Breast epithelium (tissue), 4 donors: ENCODE measurements at regions not wholly inside any gene's neighbourhood (a gene's known extent, or its start where the extent isn't known, plus 50 kb on each side); places are given as distances from the start of the nearest gene placed in this dataset.

ENCODE experiments used
- DNase-seq, 2 donors: peaks; one replicate each; pipeline ENCODE4 v3.0.0-alpha.2; 2019; ENCODE audit warnings: low spot score in 2 of 2
- H3K27ac ChIP-seq, 2 donors: fragments of 200-600 bp; sonication (generic) in 1 of 2; one replicate each; pipeline ENCODE4 v1.5.1; 2016 to 2019; ENCODE audit warnings: mild to moderate bottlenecking in 1 of 2
- H3K27me3 ChIP-seq, 2 donors: fragments of 200-600 bp; sonication (generic) in 1 of 2; one replicate each; pipeline versions ENCODE4 v1.5.1 to v1.6.0; 2017 to 2019; ENCODE audit warnings: control low read depth in 1 of 2, mild to moderate bottlenecking in 1 of 2
- H3K36me3 ChIP-seq: fragments of 200-600 bp; one replicate; pipeline ENCODE4 v1.5.1; 2019
- H3K4me1 ChIP-seq, 2 donors: fragments of 200-600 bp; sonication (generic); one replicate each; pipeline ENCODE4 v1.5.1; 2016 to 2019; ENCODE audit warnings: control low read depth in 1 of 2
- H3K4me3 ChIP-seq, 3 donors: fragments of 200-600 bp; sonication (generic); 1 replicate in 2 of 3; 2 replicates in 1 of 3; pipeline ENCODE4 v1.5.1; 2016 to 2019; ENCODE audit warnings: mild to moderate bottlenecking in 3 of 3, moderate library complexity in 2 of 3
- H3K9me3 ChIP-seq, 2 donors: fragments of 200-600 bp; sonication (generic) in 1 of 2; one replicate each; pipeline ENCODE4 v1.5.1; 2016 to 2019; ENCODE audit warnings: control low read depth in 1 of 2
- POLR2A ChIP-seq: fragments of 450-650 bp; IDR thresholded peaks from one replicate; pipeline ENCODE4 v1.6.1; 2016; ENCODE audit warnings: antibody characterized with exemption, mild to moderate bottlenecking, moderate library complexity
- POLR2AphosphoS5 ChIP-seq, 3 donors: sonication (generic); formaldehyde crosslinking; IDR thresholded peaks; one replicate each; pipeline ENCODE4 v1.6.1; 2017; ENCODE audit warnings: antibody characterized with exemption in 3 of 3
- intact Hi-C: fragments of 100-400 bp; cut with DNase I; formaldehyde crosslinking; loops from one replicate; pipeline ENCODE4 v1.15.1; 2023; ENCODE audit warnings: low total_unique reads
- TF ChIP-seq, protein P1 (sequence below), 3 donors: fragments of 450-650 bp; IDR thresholded peaks; one replicate each; pipeline ENCODE4 v1.5.1; 2016 to 2017; ENCODE audit warnings: antibody characterized with exemption in 3 of 3, mild to moderate bottlenecking in 3 of 3, moderate library complexity in 3 of 3

DNA sequence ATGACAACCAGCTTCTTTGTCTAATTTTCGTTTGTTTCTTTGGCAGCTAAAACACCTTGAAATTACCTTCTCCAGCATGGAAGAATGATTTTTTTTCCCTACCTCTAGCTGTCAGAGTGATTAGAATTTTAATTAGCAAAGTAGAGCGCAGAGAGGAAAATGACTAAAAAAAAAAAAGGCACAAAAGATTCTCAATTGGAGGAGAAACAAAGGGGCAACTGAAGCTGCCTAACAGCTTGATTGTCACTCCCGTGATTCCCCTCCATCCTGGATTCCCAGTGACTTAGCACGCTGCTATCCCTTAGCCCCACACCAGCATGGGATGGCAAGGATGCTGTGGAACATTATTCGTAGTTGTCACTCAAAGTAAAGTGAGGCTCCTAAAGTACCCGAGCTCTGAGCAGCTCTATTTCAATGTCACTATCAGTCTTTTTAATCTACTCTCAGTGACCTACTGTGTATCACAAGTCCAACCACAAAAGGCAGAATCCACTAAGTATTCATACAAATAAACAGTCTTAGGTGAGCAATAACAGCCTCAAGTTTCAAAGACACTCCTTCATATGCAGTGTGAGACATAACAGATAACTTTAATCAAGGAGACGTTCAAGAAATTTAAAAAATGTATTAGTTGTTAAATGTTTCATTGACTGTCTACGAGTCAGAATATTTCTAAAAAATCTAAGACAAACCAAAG lies 710.0 kb upstream of the GRAMD2B start:
- Histone ChIP-seq H3K9me3 (no peaks in the 10 kb centered on the region), H3K4me3 (no peak overlapping the region), H3K27me3 (no peaks in the 10 kb centered on the region), H3K4me1 (no peaks in the 10 kb centered on the region), H3K36me3 (no peaks in the 10 kb centered on the region), H3K27ac (no peak overlapping the region)
- intact Hi-C loops, result no loop called here
- no peak for DNase-seq
- no peak for TF ChIP-seq POLR2A
- no peak for TF ChIP-seq POLR2AphosphoS5 (IDR thresholded peaks at IDR 0.05)
- TF ChIP-seq, protein P1, sequence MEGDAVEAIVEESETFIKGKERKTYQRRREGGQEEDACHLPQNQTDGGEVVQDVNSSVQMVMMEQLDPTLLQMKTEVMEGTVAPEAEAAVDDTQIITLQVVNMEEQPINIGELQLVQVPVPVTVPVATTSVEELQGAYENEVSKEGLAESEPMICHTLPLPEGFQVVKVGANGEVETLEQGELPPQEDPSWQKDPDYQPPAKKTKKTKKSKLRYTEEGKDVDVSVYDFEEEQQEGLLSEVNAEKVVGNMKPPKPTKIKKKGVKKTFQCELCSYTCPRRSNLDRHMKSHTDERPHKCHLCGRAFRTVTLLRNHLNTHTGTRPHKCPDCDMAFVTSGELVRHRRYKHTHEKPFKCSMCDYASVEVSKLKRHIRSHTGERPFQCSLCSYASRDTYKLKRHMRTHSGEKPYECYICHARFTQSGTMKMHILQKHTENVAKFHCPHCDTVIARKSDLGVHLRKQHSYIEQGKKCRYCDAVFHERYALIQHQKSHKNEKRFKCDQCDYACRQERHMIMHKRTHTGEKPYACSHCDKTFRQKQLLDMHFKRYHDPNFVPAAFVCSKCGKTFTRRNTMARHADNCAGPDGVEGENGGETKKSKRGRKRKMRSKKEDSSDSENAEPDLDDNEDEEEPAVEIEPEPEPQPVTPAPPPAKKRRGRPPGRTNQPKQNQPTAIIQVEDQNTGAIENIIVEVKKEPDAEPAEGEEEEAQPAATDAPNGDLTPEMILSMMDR (IDR thresholded peaks at IDR 0.05), result no peak

DNA sequence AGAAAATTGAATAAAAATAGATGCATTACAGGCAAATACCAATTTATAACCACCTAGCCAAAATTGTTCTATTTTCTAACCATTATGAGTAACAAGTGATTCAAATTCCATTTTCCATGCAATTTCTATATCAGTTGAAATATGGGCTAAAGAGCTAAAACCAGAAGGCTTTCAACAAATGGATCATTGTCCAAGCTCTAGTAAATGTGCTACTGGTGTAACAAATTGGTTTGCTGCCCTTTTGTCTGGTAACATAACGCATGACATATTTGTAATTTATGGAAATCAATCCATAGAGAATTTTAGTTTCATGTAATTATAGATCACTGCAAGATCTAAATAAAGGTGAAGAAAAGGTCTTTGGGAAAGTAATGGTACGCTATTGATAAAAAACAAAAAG lies 708.0 kb upstream of the GRAMD2B start:
- Histone ChIP-seq H3K9me3 (no peaks in the 10 kb centered on the region), H3K27me3 (no peaks in the 10 kb centered on the region), H3K4me1 (no peaks in the 10 kb centered on the region), H3K4me3 (no peak overlapping the region), H3K36me3 (no peaks in the 10 kb centered on the region), H3K27ac (no peak overlapping the region)
- TF ChIP-seq POLR2AphosphoS5 (IDR thresholded peaks at IDR 0.05) (no peak), POLR2A (no peak)
- TF ChIP-seq, protein P1 (IDR thresholded peaks at IDR 0.05), result no peak
- no peak for DNase-seq
- intact Hi-C loops, result no loop called here

DNA sequence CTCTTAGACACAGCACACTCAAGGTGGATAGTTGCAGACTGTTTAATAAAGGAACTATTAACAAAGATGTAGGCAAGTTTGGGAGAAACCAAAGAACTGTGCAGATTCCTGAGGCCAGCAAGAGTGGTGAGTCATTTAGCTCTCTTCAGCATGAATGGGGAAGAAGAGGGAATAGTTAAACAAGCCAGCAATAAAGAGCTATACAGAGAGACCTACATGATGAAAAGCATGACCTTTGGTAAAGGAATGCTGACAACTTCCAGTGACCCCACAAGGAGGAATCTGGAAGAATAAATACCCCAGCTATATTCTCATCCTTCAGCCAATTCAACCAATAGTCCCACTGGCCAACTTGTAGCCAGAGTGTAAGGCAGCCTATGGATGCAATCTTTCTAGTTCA lies 706.0 kb upstream of the GRAMD2B start:
- no peaks in the 10 kb centered on the region for H3K27me3 ChIP-seq
- TF ChIP-seq POLR2AphosphoS5 (IDR thresholded peaks at IDR 0.05) (no peak), POLR2A (no peak)
- TF ChIP-seq, protein P1 (IDR thresholded peaks at IDR 0.05), result no peak

DNA sequence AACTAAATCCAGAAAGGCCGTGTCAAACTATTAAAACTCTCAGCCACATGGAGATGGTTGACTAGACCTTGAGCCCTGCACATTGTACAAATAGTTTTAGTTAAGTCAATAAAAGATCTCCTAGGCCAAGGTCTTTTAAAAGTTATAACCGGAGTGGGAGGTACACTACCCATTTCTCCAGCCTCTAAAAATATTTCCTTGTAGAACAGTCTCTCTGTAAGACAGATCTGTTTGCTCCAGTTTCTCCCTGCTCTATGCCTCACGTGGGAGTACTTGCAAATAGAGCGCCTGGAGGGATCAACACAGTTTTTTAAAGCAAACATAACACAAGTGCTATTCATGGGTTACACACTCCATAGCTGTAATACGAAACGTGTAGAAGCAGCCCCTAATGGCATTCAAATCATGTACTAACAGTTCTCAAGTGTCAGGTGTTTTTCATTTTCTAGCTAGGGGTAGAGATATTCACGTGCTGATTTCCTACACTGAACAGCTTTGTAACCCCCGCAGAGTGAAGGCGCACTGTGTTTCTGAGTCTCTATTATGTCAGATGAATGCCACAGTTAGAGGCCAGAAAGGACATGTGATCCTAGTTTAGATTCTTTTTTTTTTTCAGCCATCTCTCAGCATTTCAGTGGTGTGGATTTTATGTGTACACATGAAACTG lies 703.4 kb upstream of the GRAMD2B start:
- Histone ChIP-seq H3K36me3 (no peaks in the 10 kb centered on the region), H3K9me3 (no peaks in the 10 kb centered on the region), H3K4me1 (no peaks in the 10 kb centered on the region), H3K27me3 (no peaks in the 10 kb centered on the region), H3K4me3 (no peak overlapping the region), H3K27ac (peak overlapping the region in 1 of 2 donors; percentile 5)
- TF ChIP-seq POLR2A, result no peak
- no peak for TF ChIP-seq POLR2AphosphoS5 (IDR thresholded peaks at IDR 0.05)
- intact Hi-C loops, result no loop called here
- DNase-seq, result no peak

More for the DNA sequence above, 706.0 kb upstream of the GRAMD2B start:
- Histone ChIP-seq H3K4me3 (no peak overlapping the region), H3K9me3 (no peaks in the 10 kb centered on the region), H3K36me3 (no peaks in the 10 kb centered on the region), H3K27ac (no peak overlapping the region), H3K4me1 (no peaks in the 10 kb centered on the region)
- DNase-seq, result no peak
- intact Hi-C loops, result no loop called here

DNA sequence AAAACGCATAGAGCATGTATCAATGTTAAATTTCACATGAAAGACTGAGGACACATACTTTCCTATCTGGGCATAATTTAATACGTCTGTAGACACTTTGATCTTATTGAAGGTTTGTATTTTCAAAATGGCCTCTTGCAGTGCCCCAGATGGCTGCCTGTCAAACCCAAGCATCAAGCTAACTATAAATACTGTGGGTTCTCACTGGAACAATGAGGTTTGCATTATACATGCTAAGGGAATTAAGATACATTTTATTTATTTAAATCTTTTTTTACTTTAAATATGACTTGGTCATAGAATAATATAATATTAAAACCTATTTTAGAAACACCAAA lies 702.9 kb upstream of the GRAMD2B start:
- Histone ChIP-seq H3K9me3 (no peaks in the 10 kb centered on the region), H3K27ac (no peak overlapping the region), H3K4me3 (no peak overlapping the region), H3K4me1 (no peaks in the 10 kb centered on the region), H3K27me3 (no peaks in the 10 kb centered on the region), H3K36me3 (no peaks in the 10 kb centered on the region)
- intact Hi-C loops, result no loop called here
- TF ChIP-seq, protein P1 (IDR thresholded peaks at IDR 0.05), result no peak
- no peak for TF ChIP-seq POLR2A
- TF ChIP-seq POLR2AphosphoS5 (IDR thresholded peaks at IDR 0.05), result no peak
- DNase-seq, result no peak
